K562 (cell line): ENCODE measurements at regions not wholly inside any gene's neighbourhood (a gene's known extent, or its start where the extent isn't known, plus 50 kb on each side); places are given as distances from the start of the nearest gene placed in this dataset.

Experiments used
- ATAC-seq: fragments of 200-7000 bp; cut with Tn5 transposase; 3 replicates; pipeline ENCODE4 v1.9.1; 2020; ENCODE audit warnings: moderate library complexity
- BruUV-seq: library from RNA; stranded (reverse); fragments of 400-500 nt; replicated peaks from 2 replicates; lab custom pipeline; 2021; lab: Mats Ljungman, UMichigan
- CTCF ChIA-PET: fragments of 300-600 bp; formaldehyde crosslinking; extraction: SDS; loops from one replicate; lab custom pipeline; 2021; ENCODE audit warnings: low intra/inter-chr PET ratio; lab: Yijun Ruan, JAX
- POLR2A ChIA-PET: fragments of 300-600, 350-650 bp; sonication (Branson Sonifier 250); formaldehyde crosslinking; extraction: SDS; loops from one replicate; lab custom pipeline; 2021; ENCODE audit warnings: antibody characterized with exemption, inconsistent platforms; lab: Yijun Ruan, JAX
- DNase-seq, 4 experiments: peaks; one replicate each; pipeline versions ENCODE4 v3.0.0 to v3.0.0-alpha.2; 2011 to 2018; ENCODE audit warnings: low spot score in 3 of 4, mixed read lengths in 3 of 4; ENCODE audit errors: extremely low read depth in 1 of 4
- FAIRE-seq: peaks from 2 replicates; lab custom pipeline; 2011; peaks lifted over from hg19 to GRCh38; lab: Jason Lieb, UNC
- H2AFZ ChIP-seq: 2 replicates; pipeline ENCODE4 v1.6.0; 2011; ENCODE audit warnings: low read depth, low read length, control low read depth, inconsistent platforms
- H3K27ac ChIP-seq: fragments of 200-600 bp; 3 replicates; pipeline ENCODE4 v1.8.0; 2011; ENCODE audit warnings: low read depth, mild to moderate bottlenecking, control low read depth, inconsistent platforms, low read length, moderate library complexity, mixed read lengths; ENCODE audit errors: extremely low read depth
- H3K27me3 ChIP-seq, 2 experiments: fragments of 300-600 bp in 1 of 2; 2 replicates in 1 of 2; 3 replicates in 1 of 2; pipeline versions ENCODE4 v1.6.0 to v1.8.0; 2011; ENCODE audit warnings: inconsistent platforms in 2 of 2, low read length in 2 of 2, mild to moderate bottlenecking in 1 of 2, mixed read lengths in 1 of 2, moderate library complexity in 1 of 2; ENCODE audit not compliant: control insufficient read depth in 2 of 2, insufficient read depth in 2 of 2
- H3K36me3 ChIP-seq: fragments of 300-600 bp; 3 replicates; pipeline ENCODE4 v1.8.0; 2011; ENCODE audit warnings: mild to moderate bottlenecking, low read length, inconsistent platforms; ENCODE audit not compliant: control insufficient read depth, insufficient read depth
- H3K4me1 ChIP-seq, 2 experiments: fragments of 200-600 bp in 1 of 2; replicated peaks in 1 of 2; 2 replicates in 1 of 2; 3 replicates in 1 of 2; pipeline versions ENCODE4 v1.5.1 to v1.8.0; 2011; ENCODE audit warnings: inconsistent platforms in 2 of 2, low read length in 2 of 2, mild to moderate bottlenecking in 1 of 2, mixed read lengths in 1 of 2, moderate library complexity in 1 of 2; ENCODE audit not compliant: control insufficient read depth in 2 of 2, insufficient read depth in 2 of 2
- H3K4me2 ChIP-seq: 2 replicates; pipeline ENCODE4 v1.6.1; 2011; ENCODE audit warnings: low read length, control low read depth, inconsistent platforms, mixed read lengths; ENCODE audit not compliant: insufficient read depth
- H3K4me3 ChIP-seq: fragments of 200-600 bp; sonication (generic), shearing (Covaris generic); 2 replicates; pipeline ENCODE4 v1.5.1; 2016; ENCODE audit warnings: control low read depth, inconsistent platforms
- H3K79me2 ChIP-seq: fragments of 200-600 bp; 3 replicates; pipeline ENCODE4 v1.8.0; 2011; ENCODE audit warnings: low read length, inconsistent platforms; ENCODE audit not compliant: control insufficient read depth, insufficient read depth
- H3K9ac ChIP-seq, 2 experiments: 2 replicates each; pipeline versions ENCODE4 v1.6.0 to v1.6.1; 2011; ENCODE audit warnings: low read depth in 2 of 2, low read length in 2 of 2, control low read depth in 1 of 2, inconsistent platforms in 1 of 2, mild to moderate bottlenecking in 1 of 2, mixed read lengths in 1 of 2; ENCODE audit not compliant: insufficient read depth in 1 of 2
- H3K9me1 ChIP-seq: one replicate; pipeline ENCODE4 v1.6.0; 2011; ENCODE audit warnings: inconsistent platforms, mild to moderate bottlenecking, low read length, moderate library complexity; ENCODE audit not compliant: control insufficient read depth, insufficient read depth
- H3K9me3 ChIP-seq: replicated peaks from 2 replicates; pipeline ENCODE4 v1.5.1; 2011; ENCODE audit warnings: low read depth, low read length, inconsistent platforms; ENCODE audit not compliant: control insufficient read depth, insufficient read depth
- H4K20me1 ChIP-seq: replicated peaks from 2 replicates; pipeline ENCODE4 v1.6.1; 2011; ENCODE audit warnings: low read length, inconsistent platforms, mixed read lengths; ENCODE audit not compliant: control insufficient read depth, insufficient read depth
- E4F1 ChIP-seq: fragments of 250-450 bp; sonication (Bioruptor Pico); IDR thresholded peaks from 2 replicates; pipeline ENCODE4 v1.5.0; 2021; ENCODE audit warnings: mild to moderate bottlenecking, borderline replicate concordance
- ETV5 ChIP-seq: sonication (generic); formaldehyde crosslinking; IDR thresholded peaks from 2 replicates; pipeline ENCODE4 v1.4.0; 2020; ENCODE audit warnings: low read depth, mild to moderate bottlenecking, missing genetic modification reagents
- MEF2A ChIP-seq: IDR thresholded peaks from 2 replicates; pipeline ENCODE4 v1.6.1; 2011; ENCODE audit warnings: low read depth, mild to moderate bottlenecking, low read length, moderate library complexity; ENCODE audit not compliant: control insufficient read depth
- NR2C2 ChIP-seq, 2 experiments: fragments of 200-800 bp in 1 of 2; sonication (Bioruptor generic) in 1 of 2; sonication (generic) in 1 of 2; formaldehyde crosslinking in 1 of 2; IDR thresholded peaks; 2 replicates each; pipeline versions ENCODE4 v1.6.1 to v1.8.0; 2016 to 2022; ENCODE audit warnings: mild to moderate bottlenecking in 1 of 2, missing compliant biosample characterization in 1 of 2, missing genetic modification characterization in 1 of 2, missing genetic modification reagents in 1 of 2
- RBM14 ChIP-seq: fragments of 200-400 bp; formaldehyde crosslinking; IDR thresholded peaks from 2 replicates; pipeline ENCODE4 v1.6.1; 2018; ENCODE audit warnings: low read depth, mild to moderate bottlenecking, low read length, moderate library complexity, borderline replicate concordance; ENCODE audit not compliant: insufficient read depth
- ZBTB8A ChIP-seq: fragments of 450-650 bp; IDR thresholded peaks from 2 replicates; pipeline ENCODE4 v1.6.1; 2018; ENCODE audit warnings: mild to moderate bottlenecking, moderate library complexity; ENCODE audit not compliant: partially characterized antibody
- WGBS: fragments of 100-300 bp; shearing (Covaris generic); methylation state at CpG from one replicate; pipeline ENCODE4 v1.1.6; 2016; ENCODE audit warnings: low coverage, mixed read lengths; ENCODE audit not compliant: insufficient coverage; ENCODE audit errors: missing lambda C conversion rate; 5-methylcytosine and 5-hydroxymethylcytosine counted together
- in situ Hi-C: fragments of 300-500 bp; cut with MboI; formaldehyde crosslinking; loops from 4 replicates; pipeline ENCODE4 v1.15.0; 2018; ENCODE audit warnings: inconsistent platforms, mixed read lengths
- intact Hi-C: fragments of 100-400 bp; cut with micrococcal nuclease; formaldehyde crosslinking; loops from 2 replicates; pipeline ENCODE4 v1.14.2; 2022
- TF ChIP-seq, protein P1 (sequence below): fragments of 200-800 bp; sonication (Bioruptor generic); IDR thresholded peaks from 2 replicates; pipeline ENCODE4 v1.6.1; 2017; ENCODE audit warnings: missing genetic modification characterization, missing compliant biosample characterization

GRCh38 chr2:4909346-4910009 is 782.7 kb upstream of the SOX11 start:
- POLR2A ChIA-PET, result no interaction called here
- CTCF ChIA-PET, result no interaction called here

More at GRCh38 chr2:4909346-4910009, 782.7 kb upstream of the SOX11 start:
- 1% methylated on average over 9 of the region's 9 CpGs for WGBS
- Histone ChIP-seq H3K4me2 (no peak overlapping the region), H2AFZ (no peak overlapping the region), H3K9me3 (no peaks in the 10 kb centered on the region), H3K4me1 (no peaks in the 10 kb centered on the region), H3K9ac (no peak overlapping the region), H3K27me3 (no peaks in the 10 kb centered on the region), H3K9me1 (no peaks in the 10 kb centered on the region), H3K79me2 (no peaks in the 10 kb centered on the region), H4K20me1 (no peaks in the 10 kb centered on the region), H3K36me3 (no peaks in the 10 kb centered on the region), H3K4me3 (no peak overlapping the region), H3K27ac (no peak overlapping the region)
- FAIRE-seq (no peak), DNase-seq (no peak), ATAC-seq (no peak)
- intact Hi-C loops (no loop called here), in situ Hi-C loops (no loop called here)
- no peak for TF ChIP-seq E4F1 (CRISPR knock-in tag)
- no peak for TF ChIP-seq ETV5
- no peak for TF ChIP-seq ZBTB8A
- no peak for TF ChIP-seq RBM14
- TF ChIP-seq, protein P1, sequence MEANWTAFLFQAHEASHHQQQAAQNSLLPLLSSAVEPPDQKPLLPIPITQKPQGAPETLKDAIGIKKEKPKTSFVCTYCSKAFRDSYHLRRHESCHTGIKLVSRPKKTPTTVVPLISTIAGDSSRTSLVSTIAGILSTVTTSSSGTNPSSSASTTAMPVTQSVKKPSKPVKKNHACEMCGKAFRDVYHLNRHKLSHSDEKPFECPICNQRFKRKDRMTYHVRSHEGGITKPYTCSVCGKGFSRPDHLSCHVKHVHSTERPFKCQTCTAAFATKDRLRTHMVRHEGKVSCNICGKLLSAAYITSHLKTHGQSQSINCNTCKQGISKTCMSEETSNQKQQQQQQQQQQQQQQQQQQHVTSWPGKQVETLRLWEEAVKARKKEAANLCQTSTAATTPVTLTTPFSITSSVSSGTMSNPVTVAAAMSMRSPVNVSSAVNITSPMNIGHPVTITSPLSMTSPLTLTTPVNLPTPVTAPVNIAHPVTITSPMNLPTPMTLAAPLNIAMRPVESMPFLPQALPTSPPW, result no peak
- no peak for TF ChIP-seq MEF2A
- TF ChIP-seq NR2C2 (CRISPR knock-in tag; IDR thresholded peaks at IDR 0.05), result no peak
- TF ChIP-seq NR2C2 (tag; IDR thresholded peaks at IDR 0.05), result no peak
- BruUV-seq, result no TSS peak
